KOPT-K1 (cell line): ENCODE measurements at regions not wholly inside any gene's neighbourhood (a gene's known extent, or its start where the extent isn't known, plus 50 kb on each side); places are given as distances from the start of the nearest gene placed in this dataset.

Source experiments
- H3K27ac ChIP-seq: fragments of 200-600 bp; sonication (generic); 2 replicates; pipeline ENCODE4 v1.5.1; 2016; ENCODE audit warnings: antibody characterized with exemption, mild to moderate bottlenecking, low read depth, low read length; ENCODE audit not compliant: poor library complexity, severe bottlenecking
- H3K36me3 ChIP-seq: fragments of 200-600 bp; sonication (generic); 2 replicates; pipeline ENCODE4 v1.5.1; 2017; ENCODE audit warnings: antibody characterized with exemption, mild to moderate bottlenecking, low read length, moderate library complexity; ENCODE audit not compliant: insufficient read depth
- H3K9me3 ChIP-seq: fragments of 200-600 bp; sonication (generic); 2 replicates; pipeline ENCODE4 v1.5.1; 2017; ENCODE audit warnings: antibody characterized with exemption, low read length, mild to moderate bottlenecking; ENCODE audit not compliant: insufficient read depth, poor library complexity, severe bottlenecking

DNA sequence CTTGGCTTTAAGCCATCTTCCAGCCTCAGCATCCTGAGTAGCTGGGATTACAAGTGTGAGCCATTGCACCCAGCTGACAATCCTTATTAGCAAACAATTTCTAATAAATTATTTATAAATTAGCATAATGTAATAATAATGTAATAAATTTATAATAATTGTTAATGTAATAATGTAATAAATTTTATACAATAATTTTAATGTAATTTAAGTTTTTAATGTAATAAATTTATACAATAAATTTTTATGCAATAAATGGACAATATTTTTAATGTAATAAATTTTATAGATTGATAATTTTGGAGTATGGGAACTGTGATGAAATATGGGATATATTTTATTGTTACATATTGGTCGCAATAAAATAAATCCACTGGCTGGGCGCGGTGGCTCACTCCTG is 1457.5 kb downstream of the KCNT2 start:
- no peaks in the 10 kb centered on the region for H3K9me3 ChIP-seq
- H3K27ac ChIP-seq = no peak overlapping the region
- no peaks in the 10 kb centered on the region for H3K36me3 ChIP-seq

GRCh38 chr1:195141294-195141693 is 1466.9 kb downstream of the KCNT2 start:
- no peaks in the 10 kb centered on the region for H3K36me3 ChIP-seq
- H3K27ac ChIP-seq = no peak overlapping the region
- H3K9me3 ChIP-seq = peaks cover 27% of the 10 kb centered on the region

GRCh38 chr1:195130598-195130997 is 1477.6 kb downstream of the KCNT2 start:
- Histone ChIP-seq H3K9me3 (peaks cover 17% of the 10 kb centered on the region), H3K27ac (no peak overlapping the region), H3K36me3 (no peaks in the 10 kb centered on the region)

DNA sequence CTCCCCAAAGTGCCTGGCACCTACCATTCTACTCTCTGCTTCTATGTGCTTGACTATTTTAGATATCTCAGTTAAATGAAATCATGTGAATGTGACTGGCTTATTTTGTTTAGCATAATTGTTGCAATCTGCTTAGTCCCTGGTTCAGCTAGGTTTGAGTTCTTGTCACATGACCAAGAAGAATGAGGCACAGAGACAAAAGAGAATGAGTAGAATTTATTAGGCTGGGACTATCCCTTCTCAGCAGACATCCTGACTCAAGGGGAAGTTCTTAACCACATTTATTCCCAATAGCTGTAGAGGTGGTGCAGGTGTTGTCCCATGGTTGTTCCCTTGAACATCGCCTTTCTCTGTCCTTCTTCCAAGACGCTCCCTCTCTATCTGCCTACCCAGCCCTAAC is 1485.7 kb downstream of the KCNT2 start:
- H3K36me3 ChIP-seq = no peaks in the 10 kb centered on the region
- H3K9me3 ChIP-seq = no peaks in the 10 kb centered on the region
- H3K27ac ChIP-seq = no peak overlapping the region

DNA sequence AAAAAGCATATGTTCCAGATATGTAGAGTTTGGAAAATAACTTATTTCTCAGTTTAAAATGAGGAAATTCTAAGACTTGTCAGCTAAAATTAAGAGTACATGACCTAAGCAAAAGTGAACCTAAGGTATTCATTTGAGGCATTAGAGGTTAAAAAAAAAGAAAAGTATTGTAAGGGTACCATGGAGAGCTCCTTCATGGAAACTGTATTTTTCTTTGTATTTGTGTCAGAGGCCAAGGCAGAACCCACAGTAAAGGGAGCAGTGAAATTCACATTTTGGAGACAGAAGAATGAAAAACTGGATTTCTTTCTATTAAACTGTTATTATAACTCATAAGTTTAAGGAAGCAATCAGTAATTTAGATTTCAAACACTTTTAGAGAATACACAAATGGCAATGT is 1494.8 kb downstream of the KCNT2 start:
- Histone ChIP-seq H3K27ac (no peak overlapping the region), H3K9me3 (no peaks in the 10 kb centered on the region), H3K36me3 (no peaks in the 10 kb centered on the region)

DNA sequence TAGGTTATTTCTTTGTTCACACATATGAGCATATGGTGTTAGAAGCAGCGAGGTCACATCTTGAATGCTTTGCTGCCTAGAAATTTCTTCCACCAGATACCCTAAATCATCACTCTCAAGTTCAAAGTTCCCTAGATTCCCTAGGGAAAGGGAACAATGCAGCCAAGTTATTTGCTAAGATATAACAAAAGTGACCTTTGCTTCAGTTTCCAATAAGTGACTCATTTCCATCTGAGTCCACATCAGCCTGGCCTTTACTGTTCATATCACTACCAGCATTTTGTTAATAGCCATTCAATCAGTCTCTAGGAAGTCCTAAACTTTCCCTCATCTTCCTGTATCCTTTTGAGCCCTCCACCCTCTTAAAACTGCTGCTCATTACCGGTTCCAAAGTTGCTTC is 1502.5 kb downstream of the KCNT2 start:
- H3K27ac ChIP-seq = no peak overlapping the region
- H3K9me3 ChIP-seq = no peaks in the 10 kb centered on the region
- no peaks in the 10 kb centered on the region for H3K36me3 ChIP-seq

- Histone ChIP-seq H3K9me3 (no peaks in the 10 kb centered on the region), H3K27ac (no peak overlapping the region), H3K36me3 (no peaks in the 10 kb centered on the region)
Measured at GRCh38 chr1:195105281-195105680, 1503.0 kb downstream of the KCNT2 start.

DNA sequence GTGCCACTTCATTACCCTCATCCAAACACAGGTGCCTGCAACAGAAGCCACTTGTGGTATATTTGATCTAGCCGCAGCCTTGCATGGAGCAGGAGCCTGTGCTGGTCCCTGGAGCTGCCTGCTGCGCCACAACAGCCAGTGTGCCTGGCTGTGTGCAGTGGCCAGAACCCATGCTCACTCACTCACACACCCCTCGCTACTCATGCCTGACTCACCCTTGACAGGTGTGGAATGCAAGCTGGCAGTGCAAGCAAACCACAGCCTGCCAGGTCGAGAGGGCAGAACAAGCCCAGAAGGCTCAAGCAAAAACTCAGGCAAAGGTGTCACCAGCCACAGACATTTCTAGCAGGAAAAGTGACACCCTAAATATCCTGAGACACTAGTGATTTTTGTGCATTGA is 1510.9 kb downstream of the KCNT2 start:
- Histone ChIP-seq H3K9me3 (peaks cover 13% of the 10 kb centered on the region), H3K27ac (no peak overlapping the region), H3K36me3 (no peaks in the 10 kb centered on the region)

DNA sequence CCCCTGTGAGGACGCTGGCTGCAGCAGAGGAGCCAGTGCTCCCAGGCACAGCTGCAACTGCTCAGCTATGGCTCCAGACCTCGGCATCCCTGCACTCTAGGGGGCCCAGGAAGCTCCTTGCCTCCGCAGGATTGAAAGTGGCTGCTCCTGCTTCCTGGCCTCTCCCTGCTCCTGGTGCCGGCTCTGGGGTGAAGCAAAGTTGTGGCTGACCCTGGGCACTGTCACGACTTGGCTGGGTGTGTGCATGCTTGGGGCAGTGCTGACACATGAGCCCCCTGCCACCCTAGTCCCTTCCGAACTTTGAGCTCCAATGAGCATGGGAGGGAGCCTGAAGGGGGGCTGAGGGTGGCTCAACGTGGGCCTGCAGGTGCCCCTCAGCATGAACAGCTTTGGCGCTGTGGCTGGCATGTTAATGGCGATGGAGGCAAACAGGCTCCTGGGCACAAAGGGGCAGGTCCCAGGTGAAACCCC is 1512.2 kb downstream of the KCNT2 start:
- Histone ChIP-seq H3K36me3 (no peaks in the 10 kb centered on the region), H3K27ac (no peak overlapping the region), H3K9me3 (peaks cover 13% of the 10 kb centered on the region)

- Histone ChIP-seq H3K9me3 (no peaks in the 10 kb centered on the region), H3K36me3 (no peaks in the 10 kb centered on the region), H3K27ac (no peak overlapping the region)
Measured at GRCh38 chr1:195085196-195085595, 1523.0 kb downstream of the KCNT2 start.

- Histone ChIP-seq H3K9me3 (no peaks in the 10 kb centered on the region), H3K27ac (no peak overlapping the region), H3K36me3 (no peaks in the 10 kb centered on the region)
Measured at GRCh38 chr1:195082183-195082582, 1526.1 kb downstream of the KCNT2 start.

- H3K27ac ChIP-seq = no peak overlapping the region
- no peaks in the 10 kb centered on the region for H3K9me3 ChIP-seq
- no peaks in the 10 kb centered on the region for H3K36me3 ChIP-seq
Measured at GRCh38 chr1:195076682-195077081, 1531.6 kb downstream of the KCNT2 start.

- Histone ChIP-seq H3K27ac (no peak overlapping the region), H3K36me3 (no peaks in the 10 kb centered on the region), H3K9me3 (no peaks in the 10 kb centered on the region)
Measured at GRCh38 chr1:195075973-195076372, 1532.3 kb downstream of the KCNT2 start.

DNA sequence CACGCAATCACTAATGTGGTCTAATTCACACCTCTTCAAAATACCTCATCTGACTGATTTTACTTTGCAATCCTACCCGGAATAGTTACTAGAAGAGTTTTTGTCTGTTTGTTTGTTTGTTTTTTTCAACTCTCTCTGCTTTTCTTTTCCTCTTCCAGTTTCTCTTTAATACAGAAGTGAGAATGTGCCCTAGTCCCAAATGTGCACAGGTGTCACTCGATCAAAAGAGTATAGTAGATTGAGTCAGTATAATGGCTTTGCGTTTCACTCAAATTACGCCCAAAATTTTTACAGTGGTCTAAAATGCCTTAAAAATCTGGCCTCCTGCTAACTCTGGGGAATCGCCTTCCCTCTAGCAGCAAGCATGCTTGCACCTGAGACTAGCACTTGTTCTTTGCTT is 1536.8 kb downstream of the KCNT2 start:
- Histone ChIP-seq H3K27ac (no peak overlapping the region), H3K9me3 (no peaks in the 10 kb centered on the region)

DNA sequence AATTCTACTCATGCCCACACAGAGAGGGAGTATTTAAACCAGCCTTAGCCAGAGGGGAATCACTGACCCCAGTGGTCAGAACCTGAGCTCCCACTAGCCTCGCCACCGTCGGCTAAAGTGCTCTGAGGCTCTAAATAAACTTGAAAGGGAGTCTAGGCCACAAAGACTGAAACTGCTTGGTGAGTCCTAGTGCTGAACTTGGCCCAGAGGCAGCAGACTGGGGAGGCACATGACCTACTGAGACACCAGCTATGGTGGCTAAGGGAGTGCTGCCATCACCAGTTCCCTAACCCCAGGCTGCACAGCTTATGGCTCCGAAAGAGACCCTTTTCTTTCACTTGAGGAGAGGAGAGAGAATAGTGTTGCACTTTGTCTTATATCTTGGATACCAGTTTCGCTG is 1542.8 kb downstream of the KCNT2 start:
- H3K27ac ChIP-seq = no peak overlapping the region
- no peaks in the 10 kb centered on the region for H3K36me3 ChIP-seq
- no peaks in the 10 kb centered on the region for H3K9me3 ChIP-seq

More for the DNA sequence above, 1536.8 kb downstream of the KCNT2 start:
- no peaks in the 10 kb centered on the region for H3K36me3 ChIP-seq

- H3K36me3 ChIP-seq = no peaks in the 10 kb centered on the region
- H3K27ac ChIP-seq = no peak overlapping the region
- no peaks in the 10 kb centered on the region for H3K9me3 ChIP-seq
Measured at GRCh38 chr1:195064358-195064757, 1543.9 kb downstream of the KCNT2 start.

DNA sequence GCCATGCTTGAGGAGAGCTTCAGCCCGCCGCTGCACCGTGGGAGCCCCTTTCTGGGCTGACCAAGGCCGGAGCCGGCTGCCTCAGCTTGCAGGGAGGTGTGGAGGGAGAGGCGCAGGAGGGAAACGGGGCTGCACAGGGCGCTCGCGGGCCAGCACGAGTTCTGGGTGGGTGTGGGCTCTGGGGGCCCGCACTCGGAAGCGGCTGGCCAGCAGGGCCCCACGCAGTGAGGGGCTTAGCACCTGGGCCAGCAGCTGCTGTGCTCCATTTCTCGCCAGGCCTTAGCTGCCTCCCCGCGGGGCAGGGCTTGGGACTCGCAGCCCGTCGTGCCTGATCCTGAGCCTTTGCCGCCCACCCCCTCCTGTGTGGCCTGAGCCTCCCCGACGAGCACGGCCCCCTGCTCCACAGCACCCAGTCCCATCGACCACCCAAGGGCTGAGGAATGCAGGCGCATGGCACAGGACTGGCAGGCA is 1554.0 kb downstream of the KCNT2 start:
- Histone ChIP-seq H3K27ac (no peak overlapping the region), H3K36me3 (no peaks in the 10 kb centered on the region), H3K9me3 (peaks cover 10% of the 10 kb centered on the region)
